Stomach smooth muscle (tissue), 2 donors: ENCODE measurements at regions not wholly inside any gene's neighbourhood (a gene's known extent, or its start where the extent isn't known, plus 50 kb on each side); places are given as distances from the start of the nearest gene placed in this dataset.

ENCODE experiments used
- H3K27ac ChIP-seq: one replicate; pipeline ENCODE4 v1.7.0; 2013; ENCODE audit warnings: mild to moderate bottlenecking, low read length, inconsistent platforms
- H3K27me3 ChIP-seq, 2 donors: one replicate each; pipeline ENCODE4 v1.7.0; 2013; ENCODE audit warnings: low read length in 2 of 2; ENCODE audit not compliant: insufficient read depth in 2 of 2, control insufficient read depth in 1 of 2
- H3K36me3 ChIP-seq, 2 donors: one replicate each; pipeline ENCODE4 v1.7.0; 2013; ENCODE audit warnings: low read length in 2 of 2; ENCODE audit not compliant: control insufficient read depth in 2 of 2, insufficient read depth in 2 of 2
- H3K4me1 ChIP-seq: one replicate; pipeline ENCODE4 v1.7.0; 2013; ENCODE audit warnings: low read length; ENCODE audit not compliant: control insufficient read depth, insufficient read depth
- H3K4me3 ChIP-seq, 2 donors: one replicate each; pipeline ENCODE4 v1.7.0; 2013; ENCODE audit warnings: low read length in 2 of 2
- H3K9ac ChIP-seq, 2 donors: one replicate each; pipeline ENCODE4 v1.7.0; 2013; ENCODE audit warnings: low read length in 2 of 2, mild to moderate bottlenecking in 1 of 2
- H3K9me3 ChIP-seq, 2 donors: one replicate each; pipeline ENCODE4 v1.7.0; 2013; ENCODE audit warnings: low read length in 2 of 2; ENCODE audit not compliant: control insufficient read depth in 2 of 2
- donor health status: healthy.
- donor health status: Pancreatic carcinoma.

DNA sequence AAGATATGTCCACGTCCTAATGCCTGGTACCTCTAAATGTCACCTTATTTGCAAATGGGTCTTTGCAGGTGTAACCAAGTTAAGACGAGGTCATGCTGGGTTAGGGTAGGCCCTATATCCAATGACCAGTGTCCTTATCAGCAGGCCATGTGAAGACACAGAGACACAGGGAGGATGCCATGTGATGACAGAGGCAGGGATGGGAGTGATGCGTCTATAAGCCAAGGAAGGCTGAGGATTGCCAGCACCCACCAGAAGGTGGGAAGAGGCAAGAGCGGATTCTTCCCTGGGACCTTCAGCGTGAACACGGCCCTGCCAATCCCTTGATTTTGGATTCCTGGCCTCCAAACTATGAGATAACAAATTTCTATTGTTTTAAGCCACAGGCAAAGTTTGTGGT, 123.4 kb upstream of the CXCL14 start:
- H3K4me1 ChIP-seq = no peaks in the 10 kb centered on the region
- no peaks in the 10 kb centered on the region for H3K9me3 ChIP-seq
- no peak overlapping the region for H3K9ac ChIP-seq
- no peaks in the 10 kb centered on the region for H3K36me3 ChIP-seq
- H3K27ac ChIP-seq = no peak overlapping the region
- no peaks in the 10 kb centered on the region for H3K27me3 ChIP-seq
- no peak overlapping the region for H3K4me3 ChIP-seq

DNA sequence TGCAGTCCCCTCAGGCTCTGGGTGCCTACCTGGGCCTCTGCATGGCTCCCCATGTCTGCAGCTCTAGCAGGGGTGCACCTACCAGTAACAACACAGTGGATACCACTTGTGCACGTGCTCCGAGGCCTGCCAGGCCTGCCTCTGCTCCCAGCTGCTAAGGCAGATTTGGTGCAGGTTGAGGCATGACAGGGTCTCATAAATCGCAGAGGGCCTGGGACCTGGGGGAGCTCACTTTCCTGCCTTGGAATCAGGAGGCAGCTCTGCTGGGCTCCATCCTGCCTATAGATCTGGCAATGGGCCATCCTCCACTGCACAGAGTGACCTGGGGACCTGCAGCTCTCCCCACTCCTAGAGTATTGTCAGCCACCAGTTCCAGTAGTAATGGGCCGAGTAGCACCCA, 121.9 kb upstream of the CXCL14 start:
- H3K4me1 ChIP-seq = no peaks in the 10 kb centered on the region

DNA sequence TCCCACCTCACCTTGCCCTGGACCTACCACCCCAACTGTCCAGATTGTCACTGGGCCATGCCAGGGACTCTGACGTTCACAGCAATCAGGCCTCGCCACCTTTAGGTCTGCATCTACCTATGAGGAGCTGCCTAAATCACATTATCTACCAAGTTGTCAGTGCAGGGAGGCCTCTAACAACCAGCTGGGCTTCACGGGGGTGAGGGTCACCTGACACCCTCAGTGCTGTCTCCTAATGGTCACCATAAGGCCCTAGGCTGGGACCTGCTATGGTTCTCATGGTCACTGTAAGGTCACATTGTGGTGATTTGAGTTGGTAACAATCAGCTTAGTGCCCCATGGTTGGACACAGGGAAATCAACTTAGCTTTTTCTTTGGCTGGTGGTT, 119.2 kb upstream of the CXCL14 start:
- no peak overlapping the region for H3K9ac ChIP-seq
- H3K27ac ChIP-seq = no peak overlapping the region
- peaks cover 0 to 2% of the 10 kb centered on the region in 2 donors for H3K27me3 ChIP-seq
- H3K9me3 ChIP-seq = no peaks in the 10 kb centered on the region
- H3K4me3 ChIP-seq = no peak overlapping the region
- no peaks in the 10 kb centered on the region for H3K36me3 ChIP-seq
- H3K4me1 ChIP-seq = no peaks in the 10 kb centered on the region

More for the DNA sequence above, 121.9 kb upstream of the CXCL14 start:
- Histone ChIP-seq H3K9me3 (no peaks in the 10 kb centered on the region), H3K27me3 (no peaks in the 10 kb centered on the region), H3K4me3 (no peak overlapping the region), H3K9ac (no peak overlapping the region), H3K27ac (no peak overlapping the region), H3K36me3 (no peaks in the 10 kb centered on the region)

DNA sequence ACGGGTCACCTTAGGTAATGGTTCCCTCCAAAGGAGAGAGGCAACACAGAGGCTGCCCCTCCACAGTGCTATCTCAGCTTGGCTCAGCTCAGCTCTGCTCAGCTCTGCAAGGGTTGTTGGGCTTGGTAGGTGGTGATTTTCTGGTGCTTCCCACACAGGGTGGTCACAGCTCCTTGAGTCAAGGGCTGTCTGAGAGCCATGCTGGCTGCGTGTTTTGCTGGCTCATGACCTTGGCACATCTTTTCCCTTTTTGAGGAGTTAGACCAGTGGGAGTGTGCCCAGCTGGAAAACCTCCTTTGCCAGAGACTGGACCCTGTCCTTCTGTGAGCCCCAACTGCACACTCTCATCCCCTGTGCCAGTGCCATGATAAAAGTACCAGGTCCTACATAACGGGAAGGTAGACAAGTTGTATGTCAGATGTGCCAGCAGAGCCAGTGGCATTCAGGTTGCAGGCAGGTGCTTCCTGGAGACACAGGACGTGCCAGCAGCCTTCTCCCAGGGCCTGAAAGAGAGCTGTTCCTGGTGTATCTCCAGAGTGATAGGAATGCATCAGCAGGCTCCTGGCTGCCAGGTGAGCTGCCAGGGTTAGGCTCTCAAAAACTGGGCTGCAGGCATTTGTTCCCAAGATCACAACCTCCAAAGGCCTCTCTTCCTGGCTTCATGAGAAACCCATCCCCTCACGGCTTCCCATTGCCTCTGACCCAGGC, 118.6 kb upstream of the CXCL14 start:
- Histone ChIP-seq H3K4me3 (no peak overlapping the region), H3K27me3 (peaks cover 0 to 2% of the 10 kb centered on the region in 2 donors), H3K9me3 (no peaks in the 10 kb centered on the region), H3K27ac (no peak overlapping the region), H3K9ac (no peak overlapping the region), H3K36me3 (no peaks in the 10 kb centered on the region), H3K4me1 (no peaks in the 10 kb centered on the region)

DNA sequence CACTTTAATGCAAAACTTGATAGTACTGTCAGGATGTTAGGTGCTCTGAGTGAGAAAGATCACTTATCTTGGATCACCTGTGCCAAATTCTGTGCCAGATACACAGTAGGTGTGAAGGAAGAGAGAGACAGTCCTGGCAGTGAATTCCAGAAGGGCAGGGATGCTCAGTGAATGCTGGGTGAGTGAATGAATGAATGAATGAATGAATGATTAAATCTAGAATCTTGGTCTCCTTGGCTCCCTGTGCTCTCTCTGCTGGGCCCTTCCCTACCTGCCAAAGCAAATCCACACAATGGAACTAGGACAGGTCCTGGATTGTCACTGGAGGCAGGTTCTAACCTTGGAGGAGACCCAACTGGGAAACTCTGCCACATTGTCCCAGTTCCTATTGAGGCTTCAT, 117.5 kb upstream of the CXCL14 start:
- H3K4me1 ChIP-seq = no peaks in the 10 kb centered on the region
- H3K36me3 ChIP-seq = no peaks in the 10 kb centered on the region
- H3K9me3 ChIP-seq = no peaks in the 10 kb centered on the region
- peaks cover 0 to 2% of the 10 kb centered on the region in 2 donors for H3K27me3 ChIP-seq
- H3K9ac ChIP-seq = no peak overlapping the region
- H3K27ac ChIP-seq = no peak overlapping the region
- H3K4me3 ChIP-seq = no peak overlapping the region

DNA sequence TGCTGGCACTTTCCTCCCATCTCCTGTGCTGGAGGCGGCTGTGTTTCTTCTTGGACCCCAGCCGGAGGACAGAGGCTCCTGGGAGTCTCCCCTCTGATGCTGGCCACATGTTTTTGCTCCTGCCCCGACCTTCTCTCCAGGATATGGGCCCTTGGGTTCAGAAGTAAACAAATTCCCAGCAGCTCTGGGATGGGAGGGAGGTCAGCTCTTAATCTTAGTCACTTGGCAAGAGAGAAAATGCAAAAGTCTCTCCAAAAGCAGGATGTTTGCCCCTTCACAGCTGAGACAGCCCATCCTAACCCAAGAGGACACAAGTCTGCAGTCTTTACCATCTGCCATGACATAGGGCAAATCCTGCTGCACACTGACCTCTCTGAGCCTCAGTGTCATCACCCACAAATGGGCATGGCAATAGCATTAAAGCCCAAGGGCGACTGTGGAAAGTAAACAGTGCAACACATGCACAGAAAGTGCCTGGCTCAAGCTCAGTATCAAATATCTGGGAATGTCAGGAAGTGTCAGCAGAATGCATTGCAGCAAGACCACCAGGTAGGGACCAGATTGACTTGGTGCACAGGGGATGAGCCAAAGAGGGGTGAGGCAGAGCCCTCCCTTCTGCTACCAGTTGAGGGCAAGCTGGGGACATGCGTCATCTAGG, 117.0 kb upstream of the CXCL14 start:
- Histone ChIP-seq H3K27me3 (peaks cover 0 to 2% of the 10 kb centered on the region in 2 donors), H3K9me3 (no peaks in the 10 kb centered on the region), H3K36me3 (no peaks in the 10 kb centered on the region), H3K27ac (no peak overlapping the region), H3K9ac (no peak overlapping the region), H3K4me3 (no peak overlapping the region), H3K4me1 (no peaks in the 10 kb centered on the region)

DNA sequence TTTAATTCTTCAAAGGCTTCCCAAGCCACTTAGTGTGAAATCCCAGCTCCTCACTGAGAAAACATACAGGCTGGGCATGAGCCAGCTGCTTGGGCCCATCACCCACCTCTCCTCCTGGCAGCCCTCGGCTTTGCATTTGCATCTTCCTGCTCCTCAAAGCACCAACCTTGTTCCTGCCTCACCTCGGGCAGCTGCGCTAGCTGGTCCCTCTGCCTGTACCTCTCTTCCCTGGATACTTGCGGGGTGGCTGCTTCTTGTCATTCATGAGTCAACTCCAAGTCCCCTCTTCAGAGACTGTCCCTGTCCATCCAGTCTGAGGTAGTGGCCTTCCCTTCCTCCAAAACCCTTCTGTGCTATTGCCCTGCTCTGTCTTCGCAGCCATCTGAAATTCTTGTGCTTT, 116.1 kb upstream of the CXCL14 start:
- Histone ChIP-seq H3K27me3 (peaks cover 0 to 2% of the 10 kb centered on the region in 2 donors), H3K9me3 (no peaks in the 10 kb centered on the region), H3K9ac (no peak overlapping the region), H3K27ac (no peak overlapping the region), H3K4me3 (no peak overlapping the region), H3K4me1 (no peaks in the 10 kb centered on the region), H3K36me3 (no peaks in the 10 kb centered on the region)

DNA sequence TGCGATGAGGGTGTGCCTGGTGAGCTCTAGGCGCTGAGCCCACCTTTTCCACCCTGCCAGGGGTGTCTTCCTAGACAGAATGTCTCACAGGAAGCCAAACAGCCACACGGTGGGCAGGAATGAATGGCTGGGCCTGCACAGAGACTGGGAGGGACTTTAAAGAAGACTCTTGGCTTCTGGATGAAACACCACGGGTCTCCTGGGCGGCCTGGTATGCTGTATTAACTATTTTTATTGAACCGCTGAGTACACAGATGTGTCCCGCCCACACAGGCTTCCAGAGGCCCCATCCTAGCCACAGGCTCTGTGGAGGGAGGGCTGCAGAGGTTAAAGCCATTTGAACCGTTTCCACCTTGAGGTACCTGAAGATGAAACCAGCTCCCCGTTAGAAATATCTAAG, 115.2 kb upstream of the CXCL14 start:
- Histone ChIP-seq H3K4me1 (no peaks in the 10 kb centered on the region), H3K4me3 (no peak overlapping the region), H3K9me3 (no peaks in the 10 kb centered on the region), H3K36me3 (no peaks in the 10 kb centered on the region), H3K9ac (no peak overlapping the region), H3K27me3 (peaks cover 0 to 2% of the 10 kb centered on the region in 2 donors), H3K27ac (no peak overlapping the region)

DNA sequence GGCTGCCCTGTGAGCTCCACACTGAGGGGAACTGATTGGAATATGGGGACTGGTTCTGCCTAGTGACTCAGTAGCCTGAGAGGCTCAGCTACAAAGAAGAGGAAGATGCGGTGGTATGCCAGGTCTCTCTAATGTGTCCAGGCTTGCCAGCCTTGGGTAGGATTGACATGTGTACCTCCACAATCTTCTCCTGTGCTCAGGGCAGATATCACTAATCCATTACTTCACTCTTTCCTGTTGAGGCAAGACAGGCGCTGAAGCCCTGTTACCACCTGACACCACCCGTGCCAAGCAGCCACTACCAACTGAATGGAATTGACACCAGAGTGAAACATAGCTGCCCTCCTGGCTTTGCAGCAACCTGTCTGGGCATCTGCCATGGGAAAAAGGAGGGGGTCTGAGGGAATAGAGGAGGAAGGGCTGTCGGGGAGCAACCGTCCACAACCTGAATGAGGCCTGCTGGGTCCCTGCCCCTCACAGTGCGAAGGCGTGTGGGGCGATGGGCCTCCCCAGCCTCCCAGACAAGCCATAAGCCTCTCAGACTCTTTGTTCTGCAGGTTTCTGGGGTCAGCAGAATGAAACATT, 114.7 kb upstream of the CXCL14 start:
- H3K9me3 ChIP-seq = no peaks in the 10 kb centered on the region
- H3K36me3 ChIP-seq = no peaks in the 10 kb centered on the region
- no peak overlapping the region for H3K9ac ChIP-seq
- H3K27ac ChIP-seq = no peak overlapping the region
- no peaks in the 10 kb centered on the region for H3K4me1 ChIP-seq
- peaks cover 0 to 2% of the 10 kb centered on the region in 2 donors for H3K27me3 ChIP-seq
- no peak overlapping the region for H3K4me3 ChIP-seq

DNA sequence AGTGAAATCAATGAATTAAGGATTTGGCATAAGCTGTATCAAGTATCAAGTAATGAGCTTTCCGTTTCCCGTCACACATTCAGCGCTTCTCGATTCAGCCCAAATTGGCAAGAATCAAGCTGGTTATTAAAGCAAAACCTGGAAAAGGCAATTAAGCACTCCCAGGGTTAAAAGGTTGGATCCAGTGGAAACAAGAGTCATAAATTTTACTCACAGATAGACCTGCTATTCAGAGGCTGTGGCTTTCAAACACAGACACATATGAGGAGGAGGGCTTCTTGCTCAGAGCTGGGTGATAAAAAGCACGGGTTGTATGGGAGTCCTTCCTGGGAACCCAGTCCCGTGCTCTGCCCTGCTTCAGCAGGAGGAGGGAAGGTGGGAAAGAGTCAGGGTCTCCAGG, 112.3 kb upstream of the CXCL14 start:
- H3K27ac ChIP-seq = no peak overlapping the region
- no peak overlapping the region for H3K9ac ChIP-seq
- H3K4me3 ChIP-seq = no peak overlapping the region
- H3K36me3 ChIP-seq = no peaks in the 10 kb centered on the region
- H3K4me1 ChIP-seq = no peaks in the 10 kb centered on the region
- no peaks in the 10 kb centered on the region for H3K9me3 ChIP-seq
- peaks cover 0 to 4% of the 10 kb centered on the region in 2 donors for H3K27me3 ChIP-seq

DNA sequence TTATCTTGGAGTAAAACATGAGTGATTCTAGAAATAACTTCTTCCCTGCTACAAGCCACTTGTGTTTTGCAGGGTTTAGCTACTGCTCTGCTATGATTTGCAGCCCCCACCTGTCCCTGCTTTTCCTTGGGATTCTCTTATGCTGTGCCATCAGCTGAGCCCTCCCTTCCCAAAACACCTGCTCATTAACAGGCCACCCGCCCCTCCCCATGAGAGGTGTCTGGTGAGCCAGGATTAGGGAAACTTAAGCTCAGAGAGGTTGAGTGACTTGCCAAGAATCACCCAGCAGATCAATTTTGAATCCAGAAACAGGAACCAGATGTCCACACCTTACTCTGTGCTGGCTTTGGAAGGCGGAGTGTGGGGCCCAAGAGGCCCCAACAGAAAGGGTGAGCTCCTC, 111.7 kb upstream of the CXCL14 start:
- Histone ChIP-seq H3K9me3 (no peaks in the 10 kb centered on the region), H3K4me3 (no peak overlapping the region), H3K4me1 (no peaks in the 10 kb centered on the region), H3K27me3 (peaks cover 0 to 4% of the 10 kb centered on the region in 2 donors), H3K27ac (no peak overlapping the region), H3K9ac (no peak overlapping the region), H3K36me3 (no peaks in the 10 kb centered on the region)
